ENCODE measurements at regions not wholly inside any gene's neighbourhood (a gene's known extent, or its start where the extent isn't known, plus 50 kb on each side); places are given as distances from the start of the nearest gene placed in this dataset.

DNA sequence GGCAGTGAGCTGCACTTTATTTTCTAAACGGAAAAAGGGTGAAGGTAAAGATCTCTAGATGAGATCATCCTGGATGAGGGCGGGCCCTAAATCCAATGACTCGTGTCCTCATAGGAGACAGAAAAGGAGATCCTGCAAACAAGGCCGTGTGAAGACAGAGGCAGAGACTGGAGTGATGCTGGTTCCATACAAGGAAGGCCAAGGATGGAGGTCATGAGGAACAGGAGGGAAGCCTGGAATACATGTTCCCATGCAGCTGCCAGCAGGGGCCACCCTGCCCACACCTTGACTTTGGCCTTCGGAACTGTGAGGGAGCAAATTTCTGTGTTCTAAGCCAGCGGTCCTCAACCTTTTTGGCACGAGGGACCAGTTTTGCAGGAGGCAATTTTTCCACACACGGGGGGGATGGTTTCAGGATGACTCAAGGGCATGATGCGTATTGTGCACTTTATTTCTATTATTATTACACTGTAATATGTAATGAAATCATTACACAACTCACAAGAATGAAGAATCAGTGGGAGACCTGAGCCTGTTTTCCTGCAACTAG, 94.3 kb downstream of the PSMG1 start:
- no peak overlapping the region for H3K4me3 ChIP-seq (ENCODE audit: low read depth, low read length)
- no peak for DNase-seq (ENCODE audit: low read depth)
- peak; percentile 18; the same call in 1 of the 2 replicates for TF ChIP-seq CTCF (IDR thresholded peaks at IDR 0.05; ENCODE audit: control insufficient read depth, extremely low read depth, insufficient read depth)

DNA sequence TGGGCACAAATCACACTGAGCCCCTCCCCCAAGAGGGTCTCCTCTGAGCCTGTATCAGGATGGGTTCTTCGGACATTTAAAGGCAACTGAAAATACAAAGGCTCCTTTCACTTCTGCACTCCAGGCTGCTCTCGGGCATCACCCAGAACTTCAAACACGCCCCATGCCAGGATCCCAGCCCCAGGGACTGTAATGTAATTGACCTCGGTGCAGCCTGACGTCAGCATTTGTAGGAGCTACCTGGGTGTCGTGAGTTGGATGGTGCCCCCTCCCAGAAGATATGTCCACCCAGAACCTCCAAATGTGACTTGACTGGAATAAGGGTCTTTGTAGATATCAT, 95.2 kb downstream of the PSMG1 start:
- H3K4me3 ChIP-seq (ENCODE audit: low read depth, low read length) = no peak overlapping the region
- TF ChIP-seq CTCF (IDR thresholded peaks at IDR 0.05; ENCODE audit: control insufficient read depth, extremely low read depth, insufficient read depth) = no peak
- DNase-seq (ENCODE audit: low read depth) = no peak

DNA sequence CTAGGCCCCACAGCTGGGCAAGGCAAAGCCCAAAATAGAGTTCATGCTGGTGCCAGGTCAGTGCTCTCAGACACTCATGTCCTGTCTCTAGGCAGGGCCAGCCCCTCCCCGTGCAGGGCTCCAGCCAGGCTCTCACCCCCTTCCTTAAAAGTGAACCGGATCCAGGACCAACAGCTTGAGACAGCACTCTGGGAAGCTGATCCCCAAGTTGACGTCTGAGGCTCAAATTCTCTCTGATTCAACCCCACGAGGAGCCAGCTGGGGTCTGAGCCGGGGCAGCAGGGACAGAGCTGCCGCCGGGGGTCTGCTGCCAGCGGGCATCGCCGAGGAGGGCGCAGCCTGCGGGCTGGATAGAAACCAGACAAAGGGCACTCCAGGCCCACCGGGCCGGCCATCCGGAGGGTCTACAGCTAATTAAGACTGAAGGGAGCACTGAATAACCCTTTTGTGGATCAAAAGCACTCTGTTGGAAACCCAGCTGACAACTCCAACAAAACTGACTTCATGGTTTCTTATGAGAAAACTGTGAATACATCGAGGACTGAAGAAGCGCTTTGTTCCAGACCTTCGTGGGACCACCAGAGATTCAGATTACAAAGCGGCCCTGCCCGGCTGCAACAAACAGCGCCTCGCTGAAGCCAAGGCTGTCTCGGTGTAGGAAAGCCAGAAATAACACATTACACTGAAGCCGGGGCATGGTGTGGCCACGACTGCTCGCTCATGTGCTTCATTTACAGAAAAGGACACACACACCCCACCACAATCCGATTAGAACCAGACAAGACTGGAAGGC, 95.8 kb downstream of the PSMG1 start:
- TF ChIP-seq CTCF (IDR thresholded peaks at IDR 0.05; ENCODE audit: control insufficient read depth, extremely low read depth, insufficient read depth) = no peak
- DNase-seq (ENCODE audit: low read depth) = no peak

GRCh38 chr21:39086547-39086946, 96.7 kb downstream of the PSMG1 start:
- no peak overlapping the region for H3K4me3 ChIP-seq (ENCODE audit: low read depth, low read length)
- no peak for DNase-seq (ENCODE audit: low read depth)
- no peak for TF ChIP-seq CTCF (IDR thresholded peaks at IDR 0.05; ENCODE audit: control insufficient read depth, extremely low read depth, insufficient read depth)

More for the DNA sequence above, 95.8 kb downstream of the PSMG1 start:
- no peak overlapping the region for H3K4me3 ChIP-seq (ENCODE audit: low read depth, low read length)

GRCh38 chr21:39085843-39086405, 97.3 kb downstream of the PSMG1 start:
- no peak overlapping the region for H3K4me3 ChIP-seq (ENCODE audit: low read depth, low read length)
- TF ChIP-seq CTCF (IDR thresholded peaks at IDR 0.05; ENCODE audit: control insufficient read depth, extremely low read depth, insufficient read depth) = no peak
- DNase-seq (ENCODE audit: low read depth) = no peak

DNA sequence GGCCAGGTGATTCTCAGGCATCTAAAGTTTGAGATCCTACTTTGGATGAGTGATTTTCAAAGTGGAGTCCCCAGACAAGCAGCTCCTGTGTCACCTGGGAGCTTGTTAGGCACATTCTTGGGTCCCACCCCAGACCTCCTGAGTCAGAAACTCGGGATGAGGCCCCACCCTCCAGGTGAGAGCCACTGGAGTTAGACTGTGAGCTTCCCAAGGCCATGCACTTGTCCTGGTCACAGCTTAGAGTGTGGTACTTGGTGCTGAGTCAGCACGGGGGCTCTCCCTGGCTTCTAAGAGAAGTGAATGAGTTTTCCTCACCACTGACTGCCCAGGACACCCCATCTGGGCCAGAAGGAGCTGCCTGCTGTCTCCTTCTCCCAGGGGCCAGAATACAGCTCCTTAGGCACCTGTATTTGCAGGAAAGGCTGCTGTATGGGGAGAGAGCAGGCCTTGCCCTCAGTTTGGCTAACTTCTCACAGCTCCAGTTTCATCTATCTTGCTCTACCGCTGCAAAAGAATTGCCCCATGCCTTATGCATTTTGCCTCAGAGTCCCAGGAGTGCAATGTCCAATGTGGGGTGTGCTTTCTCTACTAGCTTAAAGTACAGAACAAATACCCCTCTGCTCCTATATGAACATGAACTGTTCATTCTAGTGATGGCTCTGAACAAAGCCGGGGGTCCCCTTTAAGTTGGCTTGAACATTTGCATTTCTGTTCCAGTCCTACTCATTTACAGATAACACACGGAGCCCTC, 98.1 kb downstream of the PSMG1 start:
- H3K4me3 ChIP-seq (ENCODE audit: low read depth, low read length) = no peak overlapping the region
- TF ChIP-seq CTCF (IDR thresholded peaks at IDR 0.05; ENCODE audit: control insufficient read depth, extremely low read depth, insufficient read depth) = no peak
- no peak for DNase-seq (ENCODE audit: low read depth)
